ENCODE measurements at regions not wholly inside any gene's neighbourhood (a gene's known extent, or its start where the extent isn't known, plus 50 kb on each side); places are given as distances from the start of the nearest gene placed in this dataset.

DNA sequence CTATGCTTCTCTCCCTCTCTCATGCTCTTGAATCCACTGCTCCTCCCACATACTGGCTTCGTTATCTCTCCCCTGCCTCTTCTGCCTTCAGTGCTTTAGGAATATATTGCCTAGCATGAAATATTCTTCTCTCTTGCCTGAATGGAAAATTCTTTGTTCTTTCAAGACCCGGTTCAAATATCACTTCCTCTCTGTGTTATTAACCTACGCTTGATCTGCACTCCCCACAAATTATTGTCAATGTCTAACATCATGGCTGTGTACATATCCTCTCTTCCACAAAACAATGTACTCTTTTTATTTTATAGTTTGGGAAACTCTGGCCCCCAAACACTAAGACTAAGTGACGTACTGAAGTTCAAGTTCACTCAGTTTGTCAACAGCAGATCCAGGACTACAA lies 211.0 kb downstream of the SEC61B start:
- Histone ChIP-seq H3K27me3 (ENCODE audit: insufficient read depth, poor library complexity, severe bottlenecking) (no peaks in the 10 kb centered on the region), H3K27ac (replicated peaks) (no peak overlapping the region), H3K4me3 (replicated peaks; ENCODE audit: insufficient read depth, low read length) (no peak overlapping the region)
- peak; percentile 42; the same call in 1 of the 2 replicates for TF ChIP-seq SPI1 (IDR thresholded peaks at IDR 0.05; ENCODE audit: borderline replicate concordance, low read depth)
- no peak for TF ChIP-seq GABPA (IDR thresholded peaks at IDR 0.05; ENCODE audit: low read depth)
- TF ChIP-seq, protein P1, sequence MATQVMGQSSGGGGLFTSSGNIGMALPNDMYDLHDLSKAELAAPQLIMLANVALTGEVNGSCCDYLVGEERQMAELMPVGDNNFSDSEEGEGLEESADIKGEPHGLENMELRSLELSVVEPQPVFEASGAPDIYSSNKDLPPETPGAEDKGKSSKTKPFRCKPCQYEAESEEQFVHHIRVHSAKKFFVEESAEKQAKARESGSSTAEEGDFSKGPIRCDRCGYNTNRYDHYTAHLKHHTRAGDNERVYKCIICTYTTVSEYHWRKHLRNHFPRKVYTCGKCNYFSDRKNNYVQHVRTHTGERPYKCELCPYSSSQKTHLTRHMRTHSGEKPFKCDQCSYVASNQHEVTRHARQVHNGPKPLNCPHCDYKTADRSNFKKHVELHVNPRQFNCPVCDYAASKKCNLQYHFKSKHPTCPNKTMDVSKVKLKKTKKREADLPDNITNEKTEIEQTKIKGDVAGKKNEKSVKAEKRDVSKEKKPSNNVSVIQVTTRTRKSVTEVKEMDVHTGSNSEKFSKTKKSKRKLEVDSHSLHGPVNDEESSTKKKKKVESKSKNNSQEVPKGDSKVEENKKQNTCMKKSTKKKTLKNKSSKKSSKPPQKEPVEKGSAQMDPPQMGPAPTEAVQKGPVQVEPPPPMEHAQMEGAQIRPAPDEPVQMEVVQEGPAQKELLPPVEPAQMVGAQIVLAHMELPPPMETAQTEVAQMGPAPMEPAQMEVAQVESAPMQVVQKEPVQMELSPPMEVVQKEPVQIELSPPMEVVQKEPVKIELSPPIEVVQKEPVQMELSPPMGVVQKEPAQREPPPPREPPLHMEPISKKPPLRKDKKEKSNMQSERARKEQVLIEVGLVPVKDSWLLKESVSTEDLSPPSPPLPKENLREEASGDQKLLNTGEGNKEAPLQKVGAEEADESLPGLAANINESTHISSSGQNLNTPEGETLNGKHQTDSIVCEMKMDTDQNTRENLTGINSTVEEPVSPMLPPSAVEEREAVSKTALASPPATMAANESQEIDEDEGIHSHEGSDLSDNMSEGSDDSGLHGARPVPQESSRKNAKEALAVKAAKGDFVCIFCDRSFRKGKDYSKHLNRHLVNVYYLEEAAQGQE (IDR thresholded peaks at IDR 0.05; ENCODE audit: insufficient replicate concordance, low read depth): no peak
- TF ChIP-seq, protein P2, sequence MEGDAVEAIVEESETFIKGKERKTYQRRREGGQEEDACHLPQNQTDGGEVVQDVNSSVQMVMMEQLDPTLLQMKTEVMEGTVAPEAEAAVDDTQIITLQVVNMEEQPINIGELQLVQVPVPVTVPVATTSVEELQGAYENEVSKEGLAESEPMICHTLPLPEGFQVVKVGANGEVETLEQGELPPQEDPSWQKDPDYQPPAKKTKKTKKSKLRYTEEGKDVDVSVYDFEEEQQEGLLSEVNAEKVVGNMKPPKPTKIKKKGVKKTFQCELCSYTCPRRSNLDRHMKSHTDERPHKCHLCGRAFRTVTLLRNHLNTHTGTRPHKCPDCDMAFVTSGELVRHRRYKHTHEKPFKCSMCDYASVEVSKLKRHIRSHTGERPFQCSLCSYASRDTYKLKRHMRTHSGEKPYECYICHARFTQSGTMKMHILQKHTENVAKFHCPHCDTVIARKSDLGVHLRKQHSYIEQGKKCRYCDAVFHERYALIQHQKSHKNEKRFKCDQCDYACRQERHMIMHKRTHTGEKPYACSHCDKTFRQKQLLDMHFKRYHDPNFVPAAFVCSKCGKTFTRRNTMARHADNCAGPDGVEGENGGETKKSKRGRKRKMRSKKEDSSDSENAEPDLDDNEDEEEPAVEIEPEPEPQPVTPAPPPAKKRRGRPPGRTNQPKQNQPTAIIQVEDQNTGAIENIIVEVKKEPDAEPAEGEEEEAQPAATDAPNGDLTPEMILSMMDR (IDR thresholded peaks at IDR 0.05; ENCODE audit: insufficient read depth, low read length): no peak
- DNase-seq (ENCODE audit: low read depth in 1 of 2, low spot score in 1 of 2): no peak

DNA sequence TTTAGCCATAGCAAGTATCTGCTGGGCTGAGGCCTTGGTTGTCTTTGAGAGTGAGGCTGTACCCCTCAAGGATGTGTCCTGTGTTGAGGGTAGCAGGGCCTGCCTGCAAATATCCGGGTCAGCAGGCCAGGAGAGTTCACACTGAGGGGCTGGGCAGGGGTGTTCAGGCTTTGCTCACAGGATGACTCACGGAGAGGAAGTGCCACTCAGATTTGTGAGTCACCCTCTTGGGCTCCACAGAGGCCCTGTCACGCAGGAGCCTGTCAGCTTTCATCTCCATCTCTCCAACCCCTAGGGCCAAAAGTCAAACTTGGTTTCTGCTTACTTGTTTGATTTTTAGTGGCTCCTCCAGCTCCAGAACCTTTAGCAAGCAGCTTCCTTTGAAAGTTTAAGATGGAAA lies 211.5 kb downstream of the SEC61B start:
- DNase-seq (ENCODE audit: low read depth in 1 of 2, low spot score in 1 of 2): peak; percentile 67
- Histone ChIP-seq H3K4me3 (replicated peaks; ENCODE audit: insufficient read depth, low read length) (no peak overlapping the region), H3K27ac (replicated peaks) (no peak overlapping the region), H3K27me3 (ENCODE audit: insufficient read depth, poor library complexity, severe bottlenecking) (no peaks in the 10 kb centered on the region)
- peak; percentile 84 for TF ChIP-seq SPI1 (IDR thresholded peaks at IDR 0.05; ENCODE audit: borderline replicate concordance, low read depth)
- TF ChIP-seq POLR2AphosphoS5 (IDR thresholded peaks at IDR 0.05; ENCODE audit: low read depth): no peak

DNA sequence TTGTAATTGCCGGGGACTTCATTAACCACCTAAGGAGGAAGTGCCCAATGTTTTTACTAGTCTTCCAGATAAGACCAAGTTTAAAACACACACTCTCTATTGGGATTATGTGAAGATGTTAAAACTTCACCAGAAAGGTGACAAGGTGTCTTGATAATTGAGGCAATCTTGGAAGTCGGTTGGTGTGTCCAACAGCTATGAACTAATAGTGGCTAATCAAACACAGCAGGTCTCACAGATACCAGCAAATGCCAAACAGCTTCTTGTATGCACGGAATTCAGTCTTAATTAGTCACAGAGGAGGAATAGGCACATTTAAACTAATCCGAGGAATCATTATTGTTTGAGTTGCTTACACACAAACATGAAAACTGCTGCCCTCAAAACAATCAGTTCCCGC lies 214.5 kb downstream of the SEC61B start:
- TF ChIP-seq POLR2AphosphoS5 (IDR thresholded peaks at IDR 0.05; ENCODE audit: low read depth): no peak
- no peak for TF ChIP-seq GABPA (IDR thresholded peaks at IDR 0.05; ENCODE audit: low read depth)
- TF ChIP-seq, protein P2 (IDR thresholded peaks at IDR 0.05; ENCODE audit: insufficient read depth, low read length): no peak
- TF ChIP-seq, protein P1 (IDR thresholded peaks at IDR 0.05; ENCODE audit: insufficient replicate concordance, low read depth): no peak
- TF ChIP-seq SPI1 (IDR thresholded peaks at IDR 0.05; ENCODE audit: borderline replicate concordance, low read depth): no peak; the same call in 1 of the 2 replicates
- Histone ChIP-seq H3K4me3 (replicated peaks; ENCODE audit: insufficient read depth, low read length) (no peak overlapping the region), H3K27me3 (ENCODE audit: insufficient read depth, poor library complexity, severe bottlenecking) (no peaks in the 10 kb centered on the region), H3K27ac (replicated peaks) (no peak overlapping the region)
- no peak for DNase-seq (ENCODE audit: low read depth in 1 of 2, low spot score in 1 of 2)

DNA sequence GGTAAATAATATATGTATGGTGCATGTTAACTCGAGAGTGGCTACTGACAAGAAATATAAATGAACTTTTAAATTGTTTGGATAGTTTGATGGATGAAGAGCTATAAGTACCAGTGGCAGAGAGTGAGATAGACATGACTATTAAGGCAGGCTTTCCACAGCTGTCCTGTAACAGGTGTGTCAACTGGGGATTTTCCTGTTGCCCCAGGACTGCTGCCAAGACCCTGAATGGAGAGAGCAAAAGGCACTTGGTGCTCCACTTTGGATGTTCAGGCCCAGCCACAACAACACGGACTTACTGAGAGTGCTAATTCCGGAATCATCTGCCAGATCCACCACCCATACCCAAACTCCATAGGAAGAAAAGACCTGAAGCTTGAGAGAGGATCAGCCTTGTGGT lies 215.1 kb downstream of the SEC61B start:
- H3K27ac ChIP-seq (replicated peaks): no peak overlapping the region
- TF ChIP-seq, protein P1 (IDR thresholded peaks at IDR 0.05; ENCODE audit: insufficient replicate concordance, low read depth): no peak
- TF ChIP-seq SPI1 (IDR thresholded peaks at IDR 0.05; ENCODE audit: borderline replicate concordance, low read depth) (no peak), GABPA (IDR thresholded peaks at IDR 0.05; ENCODE audit: low read depth) (no peak), POLR2AphosphoS5 (IDR thresholded peaks at IDR 0.05; ENCODE audit: low read depth) (no peak)
- TF ChIP-seq, protein P2 (IDR thresholded peaks at IDR 0.05; ENCODE audit: insufficient read depth, low read length): no peak
- no peaks in the 10 kb centered on the region for H3K27me3 ChIP-seq (ENCODE audit: insufficient read depth, poor library complexity, severe bottlenecking)
- no peak overlapping the region for H3K4me3 ChIP-seq (replicated peaks; ENCODE audit: insufficient read depth, low read length)
- no peak for DNase-seq (ENCODE audit: low read depth in 1 of 2, low spot score in 1 of 2)

All from HL-60 (cell line).